Mucosa of rectum (tissue), 2 donors: ENCODE measurements at regions not wholly inside any gene's neighbourhood (a gene's known extent, or its start where the extent isn't known, plus 50 kb on each side); places are given as distances from the start of the nearest gene placed in this dataset.

ENCODE experiments used
- H3K27ac ChIP-seq, 2 donors: one replicate each; pipeline ENCODE4 v1.7.0; 2013; ENCODE audit warnings: inconsistent platforms in 2 of 2, low read depth in 2 of 2, low read length in 2 of 2
- H3K27me3 ChIP-seq, 2 donors: one replicate each; pipeline ENCODE4 v1.7.0; 2013; ENCODE audit warnings: low read length in 2 of 2; ENCODE audit not compliant: control insufficient read depth in 2 of 2, insufficient read depth in 2 of 2
- H3K36me3 ChIP-seq, 2 donors: one replicate each; pipeline ENCODE4 v1.7.0; 2013; ENCODE audit warnings: low read length in 2 of 2; ENCODE audit not compliant: control insufficient read depth in 2 of 2, insufficient read depth in 2 of 2
- H3K4me1 ChIP-seq, 2 donors: one replicate each; pipeline ENCODE4 v1.7.0; 2013; ENCODE audit warnings: low read length in 2 of 2, mild to moderate bottlenecking in 1 of 2; ENCODE audit not compliant: control insufficient read depth in 2 of 2, insufficient read depth in 2 of 2
- H3K4me3 ChIP-seq, 2 donors: one replicate each; pipeline ENCODE4 v1.7.0; 2013; ENCODE audit warnings: low read length in 2 of 2
- H3K9ac ChIP-seq, 2 donors: one replicate each; pipeline ENCODE4 v1.7.0; 2013; ENCODE audit warnings: low read length in 2 of 2, low read depth in 1 of 2, mild to moderate bottlenecking in 1 of 2
- H3K9me3 ChIP-seq, 2 donors: one replicate each; pipeline ENCODE4 v1.7.0; 2013; ENCODE audit warnings: low read length in 2 of 2; ENCODE audit not compliant: control insufficient read depth in 2 of 2
- donor health status: healthy.
- donor health status: Normal muscosa, but diverticular disease.

- H3K27me3 ChIP-seq: no peaks in the 10 kb centered on the region
- no peak overlapping the region for H3K4me3 ChIP-seq
- H3K4me1 ChIP-seq: no peaks in the 10 kb centered on the region
- H3K9me3 ChIP-seq: no peaks in the 10 kb centered on the region
- H3K9ac ChIP-seq: no peak overlapping the region
- no peaks in the 10 kb centered on the region for H3K36me3 ChIP-seq
- H3K27ac ChIP-seq: no peak overlapping the region
These were observed 554.4 kb downstream of the PDCD6IP start for GRCh38 chr3:34352778-34353331.

GRCh38 chr3:34357461-34357860 is 559.0 kb downstream of the PDCD6IP start:
- H3K36me3 ChIP-seq: no peaks in the 10 kb centered on the region
- H3K4me1 ChIP-seq: no peaks in the 10 kb centered on the region
- no peak overlapping the region for H3K27ac ChIP-seq
- no peaks in the 10 kb centered on the region for H3K27me3 ChIP-seq
- no peak overlapping the region for H3K9ac ChIP-seq
- H3K4me3 ChIP-seq: no peak overlapping the region
- H3K9me3 ChIP-seq: no peaks in the 10 kb centered on the region

GRCh38 chr3:34359064-34359463 is 560.6 kb downstream of the PDCD6IP start:
- Histone ChIP-seq H3K36me3 (no peaks in the 10 kb centered on the region), H3K27ac (no peak overlapping the region), H3K27me3 (no peaks in the 10 kb centered on the region), H3K4me3 (no peak overlapping the region), H3K4me1 (no peaks in the 10 kb centered on the region), H3K9ac (no peak overlapping the region), H3K9me3 (no peaks in the 10 kb centered on the region)

GRCh38 chr3:34360713-34361112 is 562.3 kb downstream of the PDCD6IP start:
- Histone ChIP-seq H3K4me3 (no peak overlapping the region), H3K27me3 (no peaks in the 10 kb centered on the region), H3K36me3 (no peaks in the 10 kb centered on the region), H3K9me3 (no peaks in the 10 kb centered on the region), H3K9ac (no peak overlapping the region), H3K4me1 (no peaks in the 10 kb centered on the region), H3K27ac (no peak overlapping the region)

DNA sequence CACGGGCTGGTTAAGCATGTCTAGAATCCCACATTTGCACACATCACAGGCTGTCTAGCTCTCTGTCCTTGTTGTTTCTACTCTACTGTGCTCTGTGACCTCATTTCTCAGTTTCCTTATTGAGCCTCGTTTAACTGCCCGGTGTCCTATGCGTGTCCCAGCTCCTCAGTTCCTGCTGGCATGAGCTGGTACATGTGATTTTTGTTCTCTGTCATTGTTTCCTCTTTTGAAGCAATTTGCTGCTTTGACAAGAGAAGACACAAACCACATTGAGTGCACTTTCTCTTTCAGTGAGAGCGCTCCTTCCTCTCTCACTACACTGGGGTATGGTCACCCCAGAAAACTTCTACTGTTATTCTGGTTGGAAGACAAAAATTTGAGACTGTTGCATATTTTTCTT is 563.5 kb downstream of the PDCD6IP start:
- Histone ChIP-seq H3K4me1 (no peaks in the 10 kb centered on the region), H3K9me3 (no peaks in the 10 kb centered on the region), H3K4me3 (no peak overlapping the region), H3K27ac (no peak overlapping the region), H3K36me3 (no peaks in the 10 kb centered on the region), H3K9ac (no peak overlapping the region), H3K27me3 (no peaks in the 10 kb centered on the region)

- no peaks in the 10 kb centered on the region for H3K27me3 ChIP-seq
- no peaks in the 10 kb centered on the region for H3K9me3 ChIP-seq
- H3K27ac ChIP-seq: no peak overlapping the region
- H3K9ac ChIP-seq: no peak overlapping the region
- H3K4me3 ChIP-seq: no peak overlapping the region
- no peaks in the 10 kb centered on the region for H3K4me1 ChIP-seq
- no peaks in the 10 kb centered on the region for H3K36me3 ChIP-seq
These were observed 564.5 kb downstream of the PDCD6IP start for GRCh38 chr3:34362910-34363309.

DNA sequence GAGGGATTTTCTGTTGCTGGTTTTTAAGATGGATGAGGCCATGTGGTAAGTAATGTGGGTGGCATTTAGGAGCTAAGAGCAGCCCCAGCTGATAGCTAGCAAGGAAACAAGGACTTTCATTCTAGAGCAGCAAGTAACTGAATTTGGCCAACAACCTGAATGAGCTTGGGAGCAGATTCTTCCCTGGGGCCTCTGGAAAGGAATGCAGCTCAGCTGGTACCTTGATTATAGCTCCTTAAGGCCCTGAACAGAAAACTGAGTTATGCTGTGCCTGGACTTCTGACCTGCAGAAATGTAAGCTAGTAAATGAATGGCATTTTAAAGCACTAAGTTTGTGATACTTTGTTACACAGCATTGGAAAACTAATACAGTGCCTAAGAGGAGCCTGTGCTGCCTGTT is 565.5 kb downstream of the PDCD6IP start:
- Histone ChIP-seq H3K9ac (no peak overlapping the region), H3K27ac (no peak overlapping the region), H3K27me3 (no peaks in the 10 kb centered on the region), H3K9me3 (no peaks in the 10 kb centered on the region), H3K4me1 (no peaks in the 10 kb centered on the region), H3K4me3 (no peak overlapping the region), H3K36me3 (no peaks in the 10 kb centered on the region)

DNA sequence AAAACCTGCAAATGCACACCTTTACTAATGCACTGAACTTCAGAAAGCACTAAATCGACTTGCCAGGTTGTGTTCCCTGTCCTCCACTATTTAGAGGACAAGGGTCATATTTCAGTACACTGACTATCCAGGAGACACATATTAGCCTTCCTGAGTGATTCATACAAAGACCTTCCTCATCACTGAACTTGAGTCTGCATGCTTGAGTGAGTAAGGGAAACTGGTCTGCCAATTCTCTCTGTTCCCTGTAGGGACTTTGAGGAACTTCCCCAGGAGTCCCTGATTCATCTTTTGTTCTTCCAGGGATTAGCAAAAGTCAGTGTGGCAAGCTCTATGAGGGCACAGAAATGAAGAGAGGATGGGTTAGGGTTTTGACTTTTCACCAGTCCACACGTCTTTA is 565.9 kb downstream of the PDCD6IP start:
- no peaks in the 10 kb centered on the region for H3K36me3 ChIP-seq
- H3K27me3 ChIP-seq: no peaks in the 10 kb centered on the region
- H3K4me1 ChIP-seq: no peaks in the 10 kb centered on the region
- H3K4me3 ChIP-seq: no peak overlapping the region
- H3K9me3 ChIP-seq: no peaks in the 10 kb centered on the region
- H3K27ac ChIP-seq: no peak overlapping the region
- no peak overlapping the region for H3K9ac ChIP-seq

DNA sequence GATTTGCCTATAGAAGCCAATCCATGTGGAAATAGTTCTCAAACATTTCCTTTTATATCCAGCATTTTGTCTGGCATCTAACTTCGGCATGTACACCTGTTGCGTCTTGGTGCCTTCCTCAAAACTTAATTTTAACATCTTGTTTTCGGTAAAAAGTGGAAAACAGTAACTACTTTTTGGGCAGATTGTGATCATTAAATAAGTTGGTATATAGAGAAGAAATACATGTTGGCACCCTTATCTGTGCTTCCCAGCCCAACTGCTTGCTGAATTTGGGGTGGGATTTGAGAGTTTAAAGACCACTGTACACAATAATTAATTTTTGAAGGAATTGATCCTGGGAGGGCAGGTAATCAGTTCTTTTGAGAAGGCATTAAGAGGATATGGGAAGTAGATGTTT is 566.8 kb downstream of the PDCD6IP start:
- no peaks in the 10 kb centered on the region for H3K27me3 ChIP-seq
- H3K27ac ChIP-seq: no peak overlapping the region
- H3K4me1 ChIP-seq: no peaks in the 10 kb centered on the region
- H3K4me3 ChIP-seq: no peak overlapping the region
- no peaks in the 10 kb centered on the region for H3K36me3 ChIP-seq
- H3K9me3 ChIP-seq: no peaks in the 10 kb centered on the region
- no peak overlapping the region for H3K9ac ChIP-seq

- no peak overlapping the region for H3K4me3 ChIP-seq
- H3K4me1 ChIP-seq: no peaks in the 10 kb centered on the region
- no peaks in the 10 kb centered on the region for H3K36me3 ChIP-seq
- no peak overlapping the region for H3K27ac ChIP-seq
- H3K9ac ChIP-seq: no peak overlapping the region
- H3K9me3 ChIP-seq: no peaks in the 10 kb centered on the region
- H3K27me3 ChIP-seq: no peaks in the 10 kb centered on the region
These were observed 567.3 kb downstream of the PDCD6IP start for GRCh38 chr3:34365771-34366170.

GRCh38 chr3:34367521-34367920 is 569.1 kb downstream of the PDCD6IP start:
- H3K9ac ChIP-seq: no peak overlapping the region
- H3K27me3 ChIP-seq: no peaks in the 10 kb centered on the region
- no peak overlapping the region for H3K27ac ChIP-seq
- H3K4me3 ChIP-seq: no peak overlapping the region
- H3K4me1 ChIP-seq: no peaks in the 10 kb centered on the region
- no peaks in the 10 kb centered on the region for H3K36me3 ChIP-seq
- no peaks in the 10 kb centered on the region for H3K9me3 ChIP-seq
